Gastrocnemius medialis (tissue), 4 donors: ENCODE measurements at regions not wholly inside any gene's neighbourhood (a gene's known extent, or its start where the extent isn't known, plus 50 kb on each side); places are given as distances from the start of the nearest gene placed in this dataset.

Source experiments
- ATAC-seq, 2 donors: fragments of 150-250 bp; one replicate each; pipeline ENCODE4 v1.9.1; 2016
- DNase-seq, 2 donors: peaks; one replicate each; pipeline ENCODE4 v3.0.0-alpha.2; 2019
- H3K27ac ChIP-seq, 4 donors: fragments of 200-600 bp; sonication (generic); 1 replicate in 1 of 4; 2 replicates in 3 of 4; pipeline ENCODE4 v1.5.1; 2016 to 2018; ENCODE audit warnings: mild to moderate bottlenecking in 2 of 4, moderate library complexity in 1 of 4
- H3K27me3 ChIP-seq, 3 donors: fragments of 200-600 bp; sonication (generic) in 2 of 3; 1 replicate in 1 of 3; 2 replicates in 2 of 3; pipeline versions ENCODE4 v1.5.1 to v1.6.0; 2016 to 2019; ENCODE audit warnings: mild to moderate bottlenecking in 1 of 3, moderate library complexity in 1 of 3
- H3K36me3 ChIP-seq, 2 donors: fragments of 200-600 bp; sonication (generic) in 1 of 2; one replicate each; pipeline ENCODE4 v1.5.1; 2017 to 2018
- H3K4me1 ChIP-seq, 2 donors: fragments of 200-600 bp; sonication (generic) in 1 of 2; one replicate each; pipeline ENCODE4 v1.5.1; 2016 to 2017; ENCODE audit warnings: mild to moderate bottlenecking in 2 of 2
- H3K4me3 ChIP-seq, 4 donors: fragments of 200-600 bp; sonication (generic) in 3 of 4; 1 replicate in 1 of 4; 2 replicates in 3 of 4; pipeline ENCODE4 v1.5.1; 2016 to 2019; ENCODE audit warnings: mild to moderate bottlenecking in 2 of 4
- H3K9me3 ChIP-seq, 3 donors: fragments of 200-600 bp; sonication (generic) in 2 of 3; 1 replicate in 1 of 3; 2 replicates in 2 of 3; pipeline ENCODE4 v1.5.1; 2016 to 2019
- POLR2A ChIP-seq, 2 donors: fragments of 450-650 bp; IDR thresholded peaks; one replicate each; pipeline ENCODE4 v1.6.1; 2017; ENCODE audit warnings: antibody characterized with exemption in 2 of 2, mild to moderate bottlenecking in 2 of 2, moderate library complexity in 2 of 2
- in situ Hi-C, 4 donors: fragments of 200-750 bp; cut with MboI; loops; one replicate each; pipeline versions ENCODE4 v1.15.0 to v1.8.0; 2017; ENCODE audit warnings: low sequenced_read_pairs in 4 of 4
- intact Hi-C: fragments of 100-400 bp; cut with DNase I; formaldehyde crosslinking; loops from one replicate; pipeline ENCODE4 v1.15.1; 2023; ENCODE audit warnings: low total_unique reads
- TF ChIP-seq, protein P1 (sequence below), 5 experiments: fragments of 450-650 bp in 3 of 5; fragments of 200-600 bp in 2 of 5; sonication (generic) in 2 of 5; IDR thresholded peaks in 4 of 5; conservative IDR thresholded peaks in 1 of 5; 1 replicate in 4 of 5; 2 replicates in 1 of 5; pipeline ENCODE4 v1.5.1; 2016 to 2019; ENCODE audit warnings: antibody characterized with exemption in 5 of 5, mild to moderate bottlenecking in 3 of 5, moderate library complexity in 3 of 5

DNA sequence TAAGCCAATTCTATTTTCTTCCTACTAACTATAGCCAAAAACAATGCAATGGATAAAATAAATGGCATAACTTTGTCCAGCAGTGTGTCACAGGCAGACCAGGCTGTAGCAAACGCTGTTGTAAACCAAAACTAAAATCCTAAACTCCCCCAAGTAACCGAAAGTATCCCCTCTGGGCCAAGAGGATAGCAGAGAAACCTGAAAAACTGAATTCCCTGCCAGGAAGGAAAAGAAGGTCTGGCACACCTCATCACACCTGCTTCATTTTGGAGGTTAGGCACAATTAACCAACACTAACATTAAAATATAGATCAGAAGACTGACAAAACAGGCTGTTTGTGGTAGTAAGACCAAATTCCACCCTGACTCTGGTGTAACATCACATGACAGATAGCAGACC lies 356.8 kb upstream of the C1orf87 start:
- H3K9me3 ChIP-seq, result no peaks in the 10 kb centered on the region
- no peak for DNase-seq
- no peak overlapping the region for H3K27ac ChIP-seq
- no peaks in the 10 kb centered on the region for H3K27me3 ChIP-seq
- no peak for ATAC-seq
- H3K36me3 ChIP-seq, result no peaks in the 10 kb centered on the region
- no peak for TF ChIP-seq POLR2A (IDR thresholded peaks at IDR 0.05)
- TF ChIP-seq, protein P1, sequence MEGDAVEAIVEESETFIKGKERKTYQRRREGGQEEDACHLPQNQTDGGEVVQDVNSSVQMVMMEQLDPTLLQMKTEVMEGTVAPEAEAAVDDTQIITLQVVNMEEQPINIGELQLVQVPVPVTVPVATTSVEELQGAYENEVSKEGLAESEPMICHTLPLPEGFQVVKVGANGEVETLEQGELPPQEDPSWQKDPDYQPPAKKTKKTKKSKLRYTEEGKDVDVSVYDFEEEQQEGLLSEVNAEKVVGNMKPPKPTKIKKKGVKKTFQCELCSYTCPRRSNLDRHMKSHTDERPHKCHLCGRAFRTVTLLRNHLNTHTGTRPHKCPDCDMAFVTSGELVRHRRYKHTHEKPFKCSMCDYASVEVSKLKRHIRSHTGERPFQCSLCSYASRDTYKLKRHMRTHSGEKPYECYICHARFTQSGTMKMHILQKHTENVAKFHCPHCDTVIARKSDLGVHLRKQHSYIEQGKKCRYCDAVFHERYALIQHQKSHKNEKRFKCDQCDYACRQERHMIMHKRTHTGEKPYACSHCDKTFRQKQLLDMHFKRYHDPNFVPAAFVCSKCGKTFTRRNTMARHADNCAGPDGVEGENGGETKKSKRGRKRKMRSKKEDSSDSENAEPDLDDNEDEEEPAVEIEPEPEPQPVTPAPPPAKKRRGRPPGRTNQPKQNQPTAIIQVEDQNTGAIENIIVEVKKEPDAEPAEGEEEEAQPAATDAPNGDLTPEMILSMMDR (IDR thresholded peaks at IDR 0.05 in 4 of 5, conservative IDR thresholded peaks at IDR 0.05 in 1 of 5), result no peak
- H3K4me3 ChIP-seq, result no peak overlapping the region
- peaks cover 0 to 4% of the 10 kb centered on the region in 2 donors for H3K4me1 ChIP-seq
- in situ Hi-C loops (no loop called here), intact Hi-C loops (no loop called here)

DNA sequence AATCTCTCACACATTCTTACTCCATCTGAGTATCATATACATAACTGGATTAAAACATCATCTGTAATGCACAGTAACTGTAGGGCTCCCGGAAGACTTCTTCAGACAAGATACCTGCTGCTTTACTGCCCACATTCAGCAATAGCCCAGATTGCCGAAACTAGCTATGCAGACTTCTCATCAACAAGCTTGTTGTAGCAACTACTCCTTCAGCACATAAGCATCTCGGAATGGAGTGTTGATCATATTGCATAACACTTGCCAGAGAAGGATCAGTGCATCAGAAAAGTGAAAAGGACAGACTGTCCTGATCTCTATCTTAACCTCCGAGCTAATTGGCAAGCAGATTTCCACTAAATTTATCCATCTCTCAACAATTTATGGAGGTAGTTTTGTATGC lies 354.6 kb upstream of the C1orf87 start:
- no peaks in the 10 kb centered on the region for H3K36me3 ChIP-seq
- peaks cover 0 to 4% of the 10 kb centered on the region in 2 donors for H3K4me1 ChIP-seq
- H3K27me3 ChIP-seq, result no peaks in the 10 kb centered on the region
- ATAC-seq (peak; percentile 30 to 78), DNase-seq (peak in 1 of 2 donors; percentile 5)
- H3K4me3 ChIP-seq, result no peak overlapping the region
- no peaks in the 10 kb centered on the region for H3K9me3 ChIP-seq
- intact Hi-C loops, result no loop called here
- TF ChIP-seq POLR2A (IDR thresholded peaks at IDR 0.05), result no peak
- TF ChIP-seq, protein P1 (IDR thresholded peaks at IDR 0.05 in 4 of 5, conservative IDR thresholded peaks at IDR 0.05 in 1 of 5), result no peak
- in situ Hi-C loops, result no loop called here
- peak overlapping the region in 1 of 4 donors; percentile 44 for H3K27ac ChIP-seq

DNA sequence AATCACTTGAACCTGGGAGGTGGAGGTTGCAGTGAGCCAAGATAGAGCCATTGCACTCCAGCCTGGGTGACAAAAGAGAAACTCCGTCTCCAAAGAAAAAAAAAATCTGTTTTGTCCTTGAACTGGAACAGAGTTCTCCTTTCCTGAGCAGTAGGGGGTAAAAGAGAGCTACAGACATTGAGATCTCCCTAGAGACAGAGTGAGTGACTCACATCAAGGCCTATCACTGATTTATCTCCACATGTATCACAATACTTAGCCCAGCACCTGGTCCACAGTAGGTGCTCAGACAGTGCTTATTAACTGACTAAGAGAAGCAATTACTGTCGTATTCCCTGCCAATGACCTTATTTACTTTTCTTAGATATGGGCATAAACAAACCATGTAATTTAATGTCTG lies 354.1 kb upstream of the C1orf87 start:
- H3K27ac ChIP-seq, result peak overlapping the region in 1 of 4 donors; percentile 44

DNA sequence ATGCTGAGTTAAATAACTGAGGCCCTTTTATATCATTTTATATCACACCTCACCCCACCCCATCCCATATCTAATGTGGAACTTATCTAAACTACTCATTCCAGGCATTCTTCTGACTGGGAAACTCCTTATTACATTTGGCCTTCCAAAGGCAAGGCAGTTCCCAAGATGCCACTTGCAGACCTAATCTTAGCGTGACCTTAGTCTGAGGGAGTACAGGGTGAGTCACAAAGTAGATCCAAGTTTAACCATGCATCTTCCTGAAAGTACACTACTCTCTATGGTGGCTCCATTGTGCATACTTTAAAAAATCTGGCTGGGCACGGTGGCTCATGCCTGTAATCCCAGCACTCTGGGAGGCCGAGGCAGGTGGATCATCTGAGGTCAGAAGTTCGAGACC lies 353.6 kb upstream of the C1orf87 start:
- no peak for ATAC-seq
- Histone ChIP-seq H3K4me1 (peaks cover 0 to 4% of the 10 kb centered on the region in 2 donors), H3K9me3 (no peaks in the 10 kb centered on the region), H3K27ac (no peak overlapping the region), H3K27me3 (no peaks in the 10 kb centered on the region), H3K36me3 (no peaks in the 10 kb centered on the region), H3K4me3 (no peak overlapping the region)
- TF ChIP-seq, protein P1 (IDR thresholded peaks at IDR 0.05 in 4 of 5, conservative IDR thresholded peaks at IDR 0.05 in 1 of 5), result no peak
- no peak for TF ChIP-seq POLR2A (IDR thresholded peaks at IDR 0.05)
- DNase-seq, result no peak
- intact Hi-C loops (no loop called here), in situ Hi-C loops (no loop called here)

More for the DNA sequence above, 354.1 kb upstream of the C1orf87 start:
- intact Hi-C loops, result no loop called here
- Histone ChIP-seq H3K4me3 (no peak overlapping the region), H3K9me3 (no peaks in the 10 kb centered on the region), H3K27me3 (no peaks in the 10 kb centered on the region), H3K4me1 (peaks cover 0 to 4% of the 10 kb centered on the region in 2 donors), H3K36me3 (no peaks in the 10 kb centered on the region)
- TF ChIP-seq, protein P1 (IDR thresholded peaks at IDR 0.05 in 4 of 5, conservative IDR thresholded peaks at IDR 0.05 in 1 of 5), result no peak
- no peak for TF ChIP-seq POLR2A (IDR thresholded peaks at IDR 0.05)
- in situ Hi-C loops, result no loop called here
- ATAC-seq (no peak), DNase-seq (no peak)

DNA sequence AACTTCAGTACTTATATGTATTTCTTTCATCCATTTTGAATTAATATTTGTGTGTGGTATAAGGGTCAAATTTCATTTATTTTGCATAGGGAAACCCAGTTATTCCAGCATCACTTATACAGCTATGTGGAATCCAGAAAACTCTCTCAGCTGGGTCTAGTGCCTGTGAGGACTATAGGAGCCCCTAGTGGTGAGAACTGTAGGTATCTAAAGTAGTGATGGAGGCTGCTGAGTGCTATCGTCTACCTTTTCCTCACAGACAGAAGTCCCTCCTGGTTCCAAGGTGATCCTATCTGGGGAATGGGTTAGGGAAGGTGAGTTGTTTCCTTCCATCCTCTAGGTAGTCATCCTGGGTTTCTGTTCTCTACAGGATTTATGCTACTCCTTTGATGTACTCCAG lies 352.0 kb upstream of the C1orf87 start:
- DNase-seq (no peak), ATAC-seq (no peak)
- H3K27me3 ChIP-seq, result no peaks in the 10 kb centered on the region
- no peaks in the 10 kb centered on the region for H3K9me3 ChIP-seq
- H3K36me3 ChIP-seq, result no peaks in the 10 kb centered on the region
- H3K27ac ChIP-seq, result no peak overlapping the region
- no peak overlapping the region for H3K4me3 ChIP-seq
- intact Hi-C loops (no loop called here), in situ Hi-C loops (no loop called here)
- TF ChIP-seq, protein P1 (IDR thresholded peaks at IDR 0.05 in 4 of 5, conservative IDR thresholded peaks at IDR 0.05 in 1 of 5), result no peak
- no peak for TF ChIP-seq POLR2A (IDR thresholded peaks at IDR 0.05)
- H3K4me1 ChIP-seq, result peaks cover 0 to 4% of the 10 kb centered on the region in 2 donors
